ENCODE measurements at regions not wholly inside any gene's neighbourhood (a gene's known extent, or its start where the extent isn't known, plus 50 kb on each side); places are given as distances from the start of the nearest gene placed in this dataset.

- Histone ChIP-seq H3K4me3 (ENCODE audit: low read length) (no peak overlapping the region), H3K36me3 (replicated peaks; ENCODE audit: low read depth, low read length) (no peaks in the 10 kb centered on the region), H2AFZ (ENCODE audit: low read depth, low read length) (no peak overlapping the region), H3K79me2 (ENCODE audit: low read length) (no peaks in the 10 kb centered on the region), H3K9ac (ENCODE audit: low read length) (no peak overlapping the region), H3K4me1 (ENCODE audit: low read length) (no peaks in the 10 kb centered on the region), H3K4me2 (ENCODE audit: low read length) (no peak overlapping the region), H3K9me3 (ENCODE audit: insufficient read depth, low read length) (no peaks in the 10 kb centered on the region), H3K27me3 (ENCODE audit: low read depth, low read length) (peaks cover 13% of the 10 kb centered on the region), H3K27ac (ENCODE audit: low read length) (no peak overlapping the region), H4K20me1 (ENCODE audit: insufficient read depth, low read length) (no peaks in the 10 kb centered on the region)
- TF ChIP-seq CTCF (IDR thresholded peaks at IDR 0.05; ENCODE audit: low read depth, low read length) (no peak), EZH2phosphoT487 (IDR thresholded peaks at IDR 0.05; ENCODE audit: low read depth) (no peak)
These were observed 392.7 kb upstream of the NFE2L3 start for GRCh38 chr7:25759286-25759685.

- no peak overlapping the region for H2AFZ ChIP-seq (ENCODE audit: low read depth, low read length)
- H3K36me3 ChIP-seq (replicated peaks; ENCODE audit: low read depth, low read length): no peaks in the 10 kb centered on the region
- peaks cover 13% of the 10 kb centered on the region for H3K27me3 ChIP-seq (ENCODE audit: low read depth, low read length)
- H3K9me3 ChIP-seq (ENCODE audit: insufficient read depth, low read length): no peaks in the 10 kb centered on the region
- no peaks in the 10 kb centered on the region for H3K4me1 ChIP-seq (ENCODE audit: low read length)
- H3K27ac ChIP-seq (ENCODE audit: low read length): no peak overlapping the region
- TF ChIP-seq CTCF (IDR thresholded peaks at IDR 0.05; ENCODE audit: low read depth, low read length) (no peak), EZH2phosphoT487 (IDR thresholded peaks at IDR 0.05; ENCODE audit: low read depth) (no peak)
- no peaks in the 10 kb centered on the region for H3K79me2 ChIP-seq (ENCODE audit: low read length)
- no peak overlapping the region for H3K4me3 ChIP-seq (ENCODE audit: low read length)
- H4K20me1 ChIP-seq (ENCODE audit: insufficient read depth, low read length): no peaks in the 10 kb centered on the region
- no peak overlapping the region for H3K9ac ChIP-seq (ENCODE audit: low read length)
- no peak overlapping the region for H3K4me2 ChIP-seq (ENCODE audit: low read length)
These were observed 392.2 kb upstream of the NFE2L3 start for GRCh38 chr7:25759748-25760147.

- H2AFZ ChIP-seq (ENCODE audit: low read depth, low read length): no peak overlapping the region
- no peak overlapping the region for H3K9ac ChIP-seq (ENCODE audit: low read length)
- H3K27ac ChIP-seq (ENCODE audit: low read length): no peak overlapping the region
- H3K27me3 ChIP-seq (ENCODE audit: low read depth, low read length): peaks cover 7% of the 10 kb centered on the region; the same call in 1 of the 2 replicates
- no peaks in the 10 kb centered on the region for H3K4me1 ChIP-seq (ENCODE audit: low read length)
- no peak overlapping the region for H3K4me3 ChIP-seq (ENCODE audit: low read length)
- no peak for TF ChIP-seq CTCF (IDR thresholded peaks at IDR 0.05; ENCODE audit: low read depth, low read length)
- no peak for TF ChIP-seq EZH2phosphoT487 (IDR thresholded peaks at IDR 0.05; ENCODE audit: low read depth)
- H3K36me3 ChIP-seq (replicated peaks; ENCODE audit: low read depth, low read length): no peaks in the 10 kb centered on the region
- no peaks in the 10 kb centered on the region for H3K9me3 ChIP-seq (ENCODE audit: insufficient read depth, low read length)
- H3K4me2 ChIP-seq (ENCODE audit: low read length): no peak overlapping the region
- no peaks in the 10 kb centered on the region for H4K20me1 ChIP-seq (ENCODE audit: insufficient read depth, low read length)
- H3K79me2 ChIP-seq (ENCODE audit: low read length): no peaks in the 10 kb centered on the region
These were observed 389.2 kb upstream of the NFE2L3 start for GRCh38 chr7:25762511-25763462.

GRCh38 chr7:25763463-25763860, 388.5 kb upstream of the NFE2L3 start:
- TF ChIP-seq CTCF (IDR thresholded peaks at IDR 0.05; ENCODE audit: low read depth, low read length) (no peak), EZH2phosphoT487 (IDR thresholded peaks at IDR 0.05; ENCODE audit: low read depth) (no peak)
- H3K79me2 ChIP-seq (ENCODE audit: low read length): no peaks in the 10 kb centered on the region
- H3K27me3 ChIP-seq (ENCODE audit: low read depth, low read length): peaks cover 1% of the 10 kb centered on the region; the same call in 1 of the 2 replicates
- no peak overlapping the region for H3K9ac ChIP-seq (ENCODE audit: low read length)
- no peaks in the 10 kb centered on the region for H4K20me1 ChIP-seq (ENCODE audit: insufficient read depth, low read length)
- H3K36me3 ChIP-seq (replicated peaks; ENCODE audit: low read depth, low read length): no peaks in the 10 kb centered on the region
- no peak overlapping the region for H2AFZ ChIP-seq (ENCODE audit: low read depth, low read length)
- no peak overlapping the region for H3K27ac ChIP-seq (ENCODE audit: low read length)
- H3K4me3 ChIP-seq (ENCODE audit: low read length): no peak overlapping the region
- H3K9me3 ChIP-seq (ENCODE audit: insufficient read depth, low read length): no peaks in the 10 kb centered on the region
- no peaks in the 10 kb centered on the region for H3K4me1 ChIP-seq (ENCODE audit: low read length)
- no peak overlapping the region for H3K4me2 ChIP-seq (ENCODE audit: low read length)

Measured in OCI-LY3 (cell line).